RPMI8226 (cell line): ENCODE measurements at regions not wholly inside any gene's neighbourhood (a gene's known extent, or its start where the extent isn't known, plus 50 kb on each side); places are given as distances from the start of the nearest gene placed in this dataset.

Experiments
- DNase-seq: peaks from one replicate; pipeline ENCODE4 v3.0.0-alpha.2; 2015

DNA sequence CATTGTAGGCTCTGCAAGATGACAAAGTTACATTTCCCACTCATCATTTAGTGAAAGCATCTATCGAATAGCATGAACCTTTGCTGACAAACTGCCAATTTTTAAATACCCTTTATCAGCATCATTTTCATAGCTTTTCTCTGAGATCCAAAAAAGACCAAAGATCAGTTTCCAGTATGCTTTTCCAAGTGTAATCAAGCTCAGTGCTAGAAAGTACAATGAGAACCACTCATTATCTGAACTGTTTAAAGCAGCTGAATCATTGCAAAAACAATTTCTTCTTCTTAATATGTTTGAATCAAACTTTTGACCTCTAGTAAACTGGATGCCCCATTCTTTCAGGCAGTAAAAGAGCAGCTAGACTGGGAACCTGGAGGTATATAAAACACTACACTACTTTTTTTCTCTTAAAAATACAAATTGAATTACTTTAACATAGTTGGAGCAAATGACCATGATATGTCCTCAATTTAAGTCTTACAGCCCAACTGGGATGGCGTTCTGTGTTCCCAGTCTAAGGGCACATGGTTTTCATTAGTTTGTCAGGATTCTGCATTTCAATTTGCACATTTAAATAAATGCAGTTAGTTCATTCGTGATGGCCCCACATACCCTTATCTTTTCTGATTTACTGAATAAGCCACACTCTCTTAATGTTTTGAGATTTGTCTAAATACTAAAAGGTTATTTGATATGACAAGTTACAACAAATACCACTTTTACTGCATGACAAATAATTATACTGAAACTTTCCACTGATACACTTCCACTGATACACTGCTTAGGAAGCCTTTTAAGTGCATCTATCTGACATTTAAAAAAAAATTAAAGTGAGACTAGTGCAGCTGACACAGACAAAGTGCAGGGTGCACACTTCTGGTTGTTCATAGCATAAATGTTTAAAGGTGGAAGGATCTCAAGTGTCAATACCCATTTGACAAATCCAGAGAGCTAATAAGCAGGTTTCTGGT, 146.0 kb upstream of the FRMD4B start:
- no peak for DNase-seq

DNA sequence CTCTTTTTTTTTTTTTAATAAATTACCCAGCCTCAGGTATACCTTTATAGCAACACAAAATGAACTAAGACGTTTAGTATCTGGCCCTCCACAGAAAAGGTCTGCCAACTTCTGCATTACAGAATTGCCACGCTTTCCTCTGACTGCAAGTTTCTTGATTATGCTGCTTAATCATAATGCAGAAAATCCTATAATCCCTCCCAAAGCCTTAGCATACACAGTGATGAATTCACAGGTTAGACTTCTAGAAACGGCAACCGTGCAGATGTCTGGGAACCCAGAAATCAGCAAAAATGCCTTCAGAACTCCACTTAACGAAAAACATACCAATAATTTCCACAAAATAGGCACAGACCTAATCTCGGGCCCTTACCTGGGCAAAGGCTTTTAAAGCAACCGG, 144.7 kb upstream of the FRMD4B start:
- no peak for DNase-seq

DNA sequence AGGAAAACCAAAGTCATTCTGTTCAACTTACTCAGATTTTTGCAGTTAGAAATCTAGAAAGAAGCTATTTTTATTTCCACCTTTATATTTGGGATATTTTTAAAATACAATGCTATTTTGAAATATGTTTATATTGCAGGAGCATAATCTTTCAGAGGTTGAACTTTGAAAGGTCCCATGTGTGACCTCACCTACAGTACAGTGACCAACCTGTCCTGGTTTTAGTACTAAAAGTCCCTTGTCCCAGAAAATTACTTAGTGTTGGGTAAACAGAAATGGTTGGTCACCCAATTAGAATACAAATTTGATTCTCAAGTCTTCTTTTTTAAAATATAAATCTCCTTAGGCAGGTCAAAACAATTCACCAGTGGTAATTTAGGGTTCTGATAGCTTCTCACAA, 141.6 kb upstream of the FRMD4B start:
- no peak for DNase-seq

DNA sequence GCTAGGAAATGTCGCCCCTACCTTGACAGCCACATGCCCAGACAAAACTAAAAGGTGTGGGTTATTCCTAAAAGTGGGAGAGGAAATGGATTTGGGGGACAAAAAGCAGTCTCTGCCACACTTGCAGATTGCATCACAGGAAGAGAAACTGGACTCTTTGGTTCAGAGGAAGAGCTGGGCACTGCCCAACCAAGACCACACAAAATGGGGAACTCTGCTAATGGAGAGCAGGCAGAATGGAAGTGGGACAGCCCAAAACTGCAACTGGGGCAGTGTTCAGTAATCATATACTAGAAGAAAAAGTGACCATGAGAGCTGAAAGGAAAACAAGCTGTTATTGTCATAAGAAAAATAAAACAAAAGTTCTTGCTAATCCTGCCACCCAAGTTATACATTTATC, 138.9 kb upstream of the FRMD4B start:
- DNase-seq = no peak

DNA sequence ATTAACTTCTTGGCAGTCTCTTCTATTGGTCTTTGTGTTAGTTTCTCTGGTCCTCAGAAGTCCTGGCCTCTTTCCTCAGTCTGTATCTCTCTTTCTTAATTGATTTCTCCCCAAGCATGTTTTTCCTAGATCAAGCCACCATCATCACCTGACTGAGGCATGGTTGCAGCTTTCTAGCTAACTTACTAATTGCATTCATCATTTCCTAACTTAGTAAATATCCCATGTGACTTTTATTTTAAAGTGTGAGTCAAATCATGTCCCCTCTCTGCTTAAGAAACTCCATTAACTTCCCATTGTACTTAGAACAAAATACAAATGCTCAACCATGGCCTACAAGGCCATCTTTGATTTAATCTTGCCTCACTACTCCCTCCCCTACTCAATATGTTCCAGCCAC, 135.4 kb upstream of the FRMD4B start:
- DNase-seq = no peak

DNA sequence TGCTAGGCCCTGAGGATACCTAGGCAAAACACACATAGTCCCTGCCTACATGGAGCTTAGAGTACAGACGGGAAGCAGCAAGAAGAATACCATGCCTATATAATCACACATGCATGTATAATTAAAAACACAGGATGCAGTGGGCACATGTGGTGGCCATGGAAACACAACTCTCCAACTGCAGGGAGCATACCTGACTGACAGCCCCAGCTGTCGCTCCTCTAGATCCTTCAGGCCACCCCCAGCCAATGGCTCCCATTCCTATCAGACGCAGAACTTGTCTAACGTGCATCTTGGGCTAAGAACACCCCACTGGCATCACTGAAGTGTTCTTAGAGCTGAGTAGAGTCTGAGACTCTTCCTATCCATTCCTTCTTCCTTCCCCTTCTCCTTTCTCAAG, 125.5 kb upstream of the FRMD4B start:
- DNase-seq = no peak

DNA sequence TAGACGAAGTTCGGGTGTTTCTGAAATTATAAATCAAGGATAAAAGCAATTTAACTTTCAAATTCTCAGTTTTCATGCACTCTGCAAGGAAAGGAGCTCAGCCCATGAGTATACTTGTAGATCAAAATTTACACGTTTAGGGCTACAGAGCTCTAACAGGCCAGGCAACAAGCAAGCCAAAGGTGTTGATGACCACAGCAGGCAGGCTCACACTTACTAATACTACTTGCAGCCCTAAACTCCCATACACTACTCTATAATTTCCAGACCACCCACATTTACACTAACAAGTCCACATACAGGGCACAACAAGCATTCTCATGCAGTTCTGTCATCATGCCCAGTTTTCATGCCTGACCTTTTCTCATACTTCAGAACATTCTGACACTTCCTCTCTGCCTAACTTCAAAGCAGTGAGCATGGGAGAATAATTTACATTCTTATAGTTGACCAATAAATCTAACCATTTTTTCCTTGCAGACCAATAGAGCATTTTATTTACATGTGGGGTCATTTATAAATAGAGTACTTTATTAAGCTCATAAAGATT, 124.7 kb upstream of the FRMD4B start:
- no peak for DNase-seq

DNA sequence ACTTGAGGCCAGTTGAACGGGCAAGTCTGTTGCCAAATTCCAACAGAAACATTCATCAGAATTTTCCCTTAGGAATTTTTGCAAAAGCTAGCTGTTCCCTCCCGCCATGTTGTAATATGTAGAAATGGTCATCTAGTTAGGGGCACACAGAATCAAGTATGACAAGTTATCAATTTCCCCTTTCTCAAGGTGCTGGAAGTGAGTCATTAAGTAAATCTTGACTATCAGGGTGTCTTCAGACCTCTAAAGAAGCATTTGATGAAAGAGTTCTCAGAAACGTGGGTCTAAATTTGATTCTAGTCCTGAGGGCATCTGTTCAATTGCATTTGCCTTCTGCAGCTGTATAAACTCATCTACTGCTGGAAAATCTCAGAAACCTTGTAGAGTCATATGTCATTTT, 123.4 kb upstream of the FRMD4B start:
- DNase-seq = no peak

DNA sequence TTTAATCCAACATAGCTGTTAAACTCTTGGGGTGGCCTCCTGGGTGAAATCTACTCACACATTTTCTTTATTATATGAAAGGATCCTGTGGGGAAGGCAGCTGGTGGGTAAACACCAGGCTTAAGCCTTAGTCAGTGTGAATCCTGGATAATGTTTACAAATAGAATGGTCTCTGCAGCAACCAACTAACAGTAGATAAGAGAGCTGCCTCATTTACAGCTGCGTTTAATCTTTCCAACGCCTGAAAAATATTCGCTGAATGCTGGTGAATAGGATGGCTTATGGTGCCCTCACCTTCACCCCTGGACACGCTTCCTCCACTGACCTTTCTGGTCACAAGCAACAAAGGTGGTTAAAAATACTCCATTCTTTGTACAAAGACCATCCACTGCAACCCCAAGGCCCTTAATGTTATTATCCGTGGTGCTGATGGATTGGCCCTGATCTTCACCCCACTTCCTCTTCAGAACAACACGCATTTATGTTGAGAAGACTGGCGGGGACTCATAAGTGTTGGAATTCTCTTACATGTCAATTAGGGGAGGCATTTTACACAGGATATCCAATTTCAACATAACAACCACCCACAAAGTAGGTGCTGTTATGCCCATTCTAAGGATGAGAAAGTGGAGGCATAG, 120.0 kb upstream of the FRMD4B start:
- DNase-seq = no peak

DNA sequence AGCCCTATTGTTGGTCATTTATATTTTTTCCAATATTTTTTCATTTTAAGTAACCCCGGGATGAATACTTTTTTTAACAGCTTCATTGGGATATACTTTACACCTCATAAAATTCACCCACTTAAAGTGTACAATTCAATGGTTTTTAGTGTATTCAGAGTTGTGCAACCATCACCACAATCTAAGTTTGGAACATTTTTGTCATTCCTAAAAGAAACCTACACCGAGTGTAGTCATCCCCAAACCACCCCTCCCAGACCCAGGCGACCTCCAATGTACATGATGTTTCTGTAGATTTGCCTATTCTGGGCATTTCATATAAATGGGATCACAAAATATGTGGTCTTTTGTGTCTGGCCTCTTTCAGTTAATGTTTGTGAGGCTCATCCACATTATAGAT, 118.3 kb upstream of the FRMD4B start:
- no peak for DNase-seq

DNA sequence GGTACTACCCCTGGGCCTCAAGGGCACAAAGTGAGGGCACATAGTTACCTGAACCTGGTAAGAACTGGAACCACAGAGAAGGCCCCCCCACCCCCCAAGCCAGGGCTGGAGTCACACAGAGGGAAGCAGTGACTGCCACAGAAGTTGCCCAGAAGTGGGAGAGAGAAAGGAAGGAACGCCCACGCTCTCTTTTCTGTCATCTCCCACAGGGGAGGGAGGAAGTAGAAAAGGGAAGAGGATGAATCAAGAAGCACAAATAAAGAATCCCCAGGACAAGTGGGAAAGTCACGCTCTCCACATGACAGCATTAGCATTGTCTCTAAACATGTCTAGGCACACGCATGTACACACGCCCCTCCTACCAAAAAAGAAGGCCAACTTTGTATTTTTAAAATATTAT, 114.7 kb upstream of the FRMD4B start:
- DNase-seq = no peak

DNA sequence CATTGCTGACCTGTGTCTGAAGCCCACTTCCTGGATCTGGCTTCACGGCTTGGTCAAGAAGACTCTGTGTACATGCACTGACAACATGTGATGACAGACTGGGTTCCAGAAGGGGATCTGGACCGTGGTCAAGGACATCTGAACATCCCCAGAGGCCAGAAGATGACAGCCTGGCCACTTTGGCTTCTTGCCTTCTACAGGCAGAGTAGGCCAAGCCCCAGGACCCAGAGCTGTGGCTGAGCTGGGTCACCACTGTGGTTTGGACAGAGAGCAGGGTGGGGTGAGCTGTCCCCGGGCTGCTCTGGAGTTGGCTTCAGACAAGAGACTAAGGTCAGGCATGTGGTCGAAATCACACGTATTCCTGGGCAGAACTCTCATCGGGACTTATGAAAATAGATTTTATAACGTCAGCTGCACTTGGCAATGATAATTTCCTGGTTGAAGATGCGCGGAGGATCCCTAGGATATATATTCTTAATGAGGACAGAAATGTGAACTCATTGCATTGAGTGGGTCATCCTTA, 114.1 kb upstream of the FRMD4B start:
- no peak for DNase-seq

DNA sequence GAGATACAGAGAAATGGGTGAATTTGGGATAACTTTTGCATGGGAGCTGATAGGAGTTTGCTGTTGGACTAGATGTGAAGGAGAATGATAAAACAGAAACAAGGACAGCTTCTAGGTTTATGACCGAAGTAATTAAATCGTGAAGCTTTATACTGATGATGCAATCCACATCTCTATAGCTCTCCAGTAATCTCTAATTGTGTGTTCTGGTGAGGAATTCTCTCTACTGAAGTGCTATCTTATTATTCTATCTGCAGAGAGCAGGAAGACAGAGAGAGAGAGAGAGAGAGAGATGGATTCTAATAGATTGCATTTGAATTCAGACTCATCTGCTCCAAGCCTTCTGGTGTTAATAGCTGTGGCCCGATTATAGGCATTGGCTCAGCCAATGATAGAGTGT, 113.5 kb upstream of the FRMD4B start:
- DNase-seq = no peak

DNA sequence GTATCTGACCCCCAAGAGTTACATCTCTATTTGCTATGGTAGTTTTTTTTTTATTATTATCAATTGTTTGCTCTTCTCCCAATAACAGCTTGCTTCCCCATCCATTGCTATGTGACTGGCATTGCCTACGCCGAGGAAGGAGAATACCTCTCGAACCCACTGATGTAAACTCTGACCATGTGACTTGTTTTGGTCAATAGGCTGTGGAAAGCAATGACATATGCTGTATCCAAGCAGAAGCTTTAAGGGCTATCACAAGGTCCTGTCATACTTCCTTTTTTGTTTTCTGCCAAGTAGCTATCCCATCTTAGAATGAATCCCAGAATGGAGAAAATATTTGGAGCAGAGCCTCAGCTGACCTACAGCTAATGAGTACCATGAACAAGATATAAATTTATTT, 111.0 kb upstream of the FRMD4B start:
- no peak for DNase-seq

DNA sequence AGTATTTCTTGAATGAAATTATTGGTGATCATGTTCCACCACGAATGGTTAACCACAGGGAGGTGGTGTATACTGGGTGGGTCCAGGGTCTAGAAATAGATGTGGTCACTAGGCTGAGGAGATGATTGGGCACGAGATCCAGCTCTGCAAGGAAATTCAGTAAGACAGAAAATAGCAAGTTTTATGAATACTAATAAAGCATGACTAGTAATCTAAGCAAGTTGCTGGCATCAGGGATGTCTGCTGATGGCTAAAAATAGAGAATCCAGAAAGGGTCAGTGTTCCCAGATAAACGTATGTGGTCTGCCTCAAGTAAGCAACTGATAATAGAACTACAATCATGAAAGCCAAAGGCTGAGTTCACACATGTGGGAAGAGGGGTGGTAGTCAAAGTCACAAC, 108.3 kb upstream of the FRMD4B start:
- no peak for DNase-seq

DNA sequence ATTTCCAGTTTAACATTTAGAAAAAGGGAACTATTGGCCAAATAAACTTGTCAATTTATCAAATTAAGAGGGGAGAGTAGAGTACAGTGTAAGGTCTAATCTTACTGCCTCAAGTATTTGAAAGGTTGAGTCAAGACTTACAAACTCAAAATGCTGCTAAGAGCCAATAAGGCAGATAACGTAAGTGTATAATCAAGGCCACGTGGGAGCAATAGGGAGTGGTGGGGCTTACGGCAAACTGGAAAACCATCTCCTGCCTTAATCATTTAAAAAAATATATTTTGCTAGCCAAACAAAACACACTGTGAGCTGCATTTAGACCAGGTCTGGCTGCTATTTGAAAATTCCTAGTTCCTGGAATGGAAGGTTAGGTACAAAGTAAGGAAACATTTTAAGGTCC, 107.3 kb upstream of the FRMD4B start:
- DNase-seq = no peak

DNA sequence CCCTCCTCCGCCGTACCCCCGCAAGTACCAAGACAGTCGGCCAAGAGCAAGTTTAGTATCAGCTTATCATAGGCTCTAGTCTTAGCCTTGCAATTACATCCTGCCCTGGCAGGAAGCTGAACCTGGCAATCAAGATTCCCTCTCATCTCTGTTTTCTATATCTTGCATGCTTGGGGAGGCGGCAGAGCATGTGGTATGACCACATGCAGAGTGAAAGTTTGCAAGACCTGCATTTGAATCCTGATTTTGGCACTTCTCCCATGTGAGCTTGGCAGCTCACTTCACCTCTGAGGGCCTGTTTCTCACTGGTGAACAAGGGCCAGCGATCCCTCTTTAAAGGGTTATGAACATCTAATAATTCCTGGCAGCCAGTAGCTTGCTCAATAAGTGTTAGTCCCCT, 106.1 kb upstream of the FRMD4B start:
- DNase-seq = no peak

DNA sequence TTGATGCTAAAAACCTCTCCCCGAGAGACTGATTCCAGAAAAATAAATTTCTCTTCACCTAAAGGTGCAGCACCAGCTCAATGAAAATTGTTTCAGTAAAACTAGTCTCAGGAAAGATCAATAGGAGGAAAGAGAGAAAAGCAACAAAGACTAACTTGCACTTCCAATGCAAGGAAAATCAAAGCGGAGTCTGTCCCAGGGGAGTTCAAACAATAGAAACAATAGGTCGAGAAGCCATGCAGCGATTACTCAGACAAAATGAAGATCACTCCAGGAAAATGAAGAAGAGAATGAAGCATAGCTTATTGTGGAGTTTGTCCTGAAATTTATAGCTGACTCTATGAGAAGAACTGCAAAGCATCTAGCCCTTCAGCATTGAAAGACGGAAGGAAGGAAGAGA, 105.1 kb upstream of the FRMD4B start:
- no peak for DNase-seq

DNA sequence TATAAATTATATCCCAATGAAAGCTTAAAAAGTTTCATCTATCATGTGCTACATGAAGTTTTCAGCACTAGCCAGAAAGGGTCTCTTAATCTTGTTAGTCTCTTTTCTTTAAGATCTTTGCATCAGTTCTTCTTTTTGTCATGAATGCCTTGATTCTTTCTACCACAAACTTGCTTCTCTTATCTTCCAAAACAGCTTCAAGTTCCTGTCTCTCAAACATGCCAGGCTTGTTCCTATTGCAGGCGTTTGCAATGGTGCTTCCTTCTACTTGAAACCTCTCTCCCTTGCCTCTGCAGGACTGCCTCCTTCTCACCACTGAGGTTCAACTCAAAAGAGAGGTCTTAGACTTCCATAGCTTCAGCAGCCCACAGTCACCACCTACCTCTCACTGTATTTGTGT, 104.3 kb upstream of the FRMD4B start:
- DNase-seq = no peak

DNA sequence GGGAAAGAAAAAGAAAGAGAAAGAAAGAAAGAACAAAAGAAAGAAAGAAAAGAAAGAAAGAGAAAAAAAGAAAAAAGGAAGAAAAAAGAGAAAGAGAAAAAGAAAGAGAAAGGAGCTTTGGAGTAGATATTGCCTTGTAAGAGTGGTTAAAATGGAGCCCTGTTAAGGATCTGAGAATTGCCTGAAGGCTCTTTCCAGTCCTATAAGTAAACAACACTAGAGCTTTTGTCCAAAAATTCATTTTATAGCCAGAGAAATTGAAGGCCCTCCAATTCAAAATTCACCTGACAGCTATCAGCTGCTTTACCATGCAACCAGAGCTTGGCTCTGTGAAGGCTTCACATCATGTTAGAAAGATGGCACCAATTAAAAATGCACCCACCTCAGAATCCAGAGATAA, 102.1 kb upstream of the FRMD4B start:
- no peak for DNase-seq

DNA sequence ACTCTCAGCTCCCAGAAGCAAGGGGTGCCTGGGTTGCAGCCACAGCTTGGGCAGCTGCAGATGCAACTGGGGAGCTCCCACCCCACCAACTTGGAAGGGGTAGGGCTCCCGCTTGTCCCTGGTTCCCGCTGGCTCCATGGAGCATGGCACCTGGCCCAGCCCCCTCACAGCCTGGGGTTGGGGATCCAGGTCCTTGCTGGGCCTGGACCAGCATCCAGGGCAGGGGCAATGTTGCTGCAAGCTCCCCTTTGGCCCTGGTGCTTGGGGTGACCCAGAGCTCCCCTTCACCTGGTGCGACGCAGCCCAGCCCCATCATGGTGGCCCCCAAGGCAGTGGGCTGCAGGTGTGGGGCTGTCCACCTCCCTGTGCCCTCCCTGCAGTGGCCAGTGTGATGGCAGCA, 99.6 kb upstream of the FRMD4B start:
- no peak for DNase-seq

DNA sequence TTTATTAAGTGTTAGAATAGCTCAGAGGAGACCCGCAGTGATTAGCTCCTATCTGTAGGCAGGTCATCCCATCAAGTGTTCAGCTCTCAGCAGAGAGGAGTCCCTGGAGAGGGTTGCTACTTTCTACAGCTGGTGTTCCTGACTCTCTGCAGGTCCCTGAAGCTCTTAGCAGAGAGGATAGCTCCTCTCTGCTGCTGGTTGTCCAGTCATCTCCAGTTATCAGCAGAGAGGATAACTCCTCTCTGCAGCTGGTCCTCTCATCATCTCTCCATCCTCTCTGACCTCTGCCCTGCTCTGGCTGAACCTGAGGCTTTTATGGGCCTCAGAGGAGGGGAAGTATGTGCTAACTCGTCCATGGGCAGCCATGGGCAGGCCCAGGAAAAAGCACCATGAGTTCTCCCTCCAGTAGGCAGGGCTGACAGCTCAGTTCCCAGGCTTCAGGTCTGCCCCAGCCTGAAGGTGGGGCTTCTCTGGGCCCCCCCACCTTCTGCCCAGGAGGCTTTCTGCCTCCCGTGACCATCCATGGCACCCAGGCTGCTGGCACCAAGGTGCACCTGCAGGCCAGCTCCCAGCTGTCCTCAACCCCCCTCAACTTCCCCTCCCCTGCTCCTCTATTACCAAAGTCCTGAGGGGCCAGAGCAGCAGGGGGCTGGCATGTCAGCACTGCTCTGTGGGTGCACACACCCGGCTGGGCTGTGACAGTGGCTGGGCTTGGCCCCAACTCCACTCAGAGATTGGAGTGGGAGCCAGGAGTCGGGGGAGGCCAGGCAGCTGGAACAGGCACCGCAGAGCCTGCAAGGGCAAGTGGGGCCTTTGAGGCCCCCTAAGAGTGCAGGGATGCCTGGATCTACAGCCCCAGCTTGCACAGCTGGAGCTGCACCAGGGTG, 98.9 kb upstream of the FRMD4B start:
- DNase-seq = no peak

DNA sequence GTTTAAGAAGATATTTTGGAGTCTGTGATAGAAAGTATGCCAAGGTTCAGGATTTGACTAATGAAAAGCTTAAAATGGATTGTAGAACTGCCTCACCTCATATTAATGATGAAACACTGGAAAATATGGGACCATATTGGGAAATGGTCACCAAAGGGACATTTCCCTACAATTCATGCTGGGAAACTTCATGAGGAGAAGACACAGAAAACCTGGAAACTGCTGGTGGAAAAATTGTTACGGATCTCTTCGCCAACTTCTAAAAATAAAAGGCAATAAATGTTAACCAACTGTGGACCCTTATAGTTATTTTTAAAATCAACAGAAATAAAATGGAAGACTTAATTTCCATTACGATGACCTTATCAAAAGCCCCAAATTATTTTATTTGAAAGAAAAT, 97.6 kb upstream of the FRMD4B start:
- no peak for DNase-seq
